WTC11 (cell line): ENCODE measurements at regions not wholly inside any gene's neighbourhood (a gene's known extent, or its start where the extent isn't known, plus 50 kb on each side); places are given as distances from the start of the nearest gene placed in this dataset.

Experiments
- ATAC-seq: fragments of 200-7000 bp; cut with Tn5 transposase; 2 replicates; pipeline ENCODE4 v1.10.0; 2021; ENCODE audit warnings: mild to moderate bottlenecking, moderate library complexity
- CTCF ChIA-PET: fragments of 300-600 bp; sonication (Branson Sonifier 250); formaldehyde crosslinking; loops from one replicate; lab custom pipeline; 2021; ENCODE audit warnings: antibody characterized with exemption; lab: Charles Lee
- POLR2A ChIA-PET: fragments of 350-600 bp; sonication (Branson Sonifier 250); formaldehyde crosslinking; loops from one replicate; lab custom pipeline; 2021; ENCODE audit warnings: antibody characterized with exemption; lab: Charles Lee
- DNase-seq: peaks from one replicate; pipeline ENCODE4 v3.0.0; 2021; ENCODE audit warnings: low spot score
- H3K27ac Mint-ChIP-seq: 2 replicates; pipeline ENCODE4 v1.8.0; 2021; ENCODE audit warnings: mixed read lengths
- H3K27me3 Mint-ChIP-seq: 2 replicates; pipeline ENCODE4 v1.8.0; 2021; ENCODE audit warnings: low read depth, mild to moderate bottlenecking, moderate library complexity, mixed read lengths
- H3K36me3 Mint-ChIP-seq: 2 replicates; pipeline ENCODE4 v1.8.0; 2021; ENCODE audit warnings: mixed read lengths
- H3K4me1 Mint-ChIP-seq: 2 replicates; pipeline ENCODE4 v1.8.0; 2022; ENCODE audit warnings: mixed read lengths
- H3K4me3 Mint-ChIP-seq: 2 replicates; pipeline ENCODE4 v1.8.0; 2021; ENCODE audit warnings: mild to moderate bottlenecking, moderate library complexity, mixed read lengths
- H3K9me3 Mint-ChIP-seq: 2 replicates; pipeline ENCODE4 v1.8.0; 2021; ENCODE audit warnings: mixed read lengths
- AR ChIP-seq: fragments of 250-450 bp; sonication (Bioruptor Pico); IDR thresholded peaks from 2 replicates; pipeline ENCODE4 v1.9.0; 2021; ENCODE audit warnings: mild to moderate bottlenecking
- ATF6 ChIP-seq: sonication (generic); formaldehyde crosslinking; IDR thresholded peaks from 2 replicates; pipeline ENCODE4 v1.8.1; 2023; ENCODE audit warnings: mild to moderate bottlenecking, missing genetic modification reagents
- CREM ChIP-seq: sonication (generic); formaldehyde crosslinking; IDR thresholded peaks from 2 replicates; pipeline ENCODE4 v1.8.1; 2022; ENCODE audit warnings: mild to moderate bottlenecking, missing genetic modification reagents, moderate library complexity
- EMX1 ChIP-seq: fragments of 250-450 bp; sonication (Bioruptor Pico); IDR thresholded peaks from 2 replicates; pipeline ENCODE4 v1.8.0; 2021; ENCODE audit warnings: mild to moderate bottlenecking
- ESRRA ChIP-seq: sonication (generic); formaldehyde crosslinking; IDR thresholded peaks from 2 replicates; pipeline ENCODE4 v1.8.1; 2022; ENCODE audit warnings: mild to moderate bottlenecking, missing genetic modification reagents, borderline replicate concordance
- FOXK1 ChIP-seq: sonication (generic); formaldehyde crosslinking; IDR thresholded peaks from 2 replicates; pipeline ENCODE4 v1.8.0; 2022; ENCODE audit warnings: mild to moderate bottlenecking, moderate library complexity, missing genetic modification reagents
- GTF2I ChIP-seq: fragments of 250-450 bp; sonication (Bioruptor Pico); conservative IDR thresholded peaks from 2 replicates; pipeline ENCODE4 v1.4.0; 2021; ENCODE audit warnings: mild to moderate bottlenecking
- IRF2 ChIP-seq: sonication (generic); formaldehyde crosslinking; IDR thresholded peaks from 2 replicates; pipeline ENCODE4 v1.8.0; 2022; ENCODE audit warnings: low read depth, missing genetic modification reagents, borderline replicate concordance
- JAZF1 ChIP-seq: fragments of 250-450 bp; sonication (Bioruptor Pico); IDR thresholded peaks from 2 replicates; pipeline ENCODE4 v1.9.0; 2021; ENCODE audit warnings: moderate library complexity, mild to moderate bottlenecking, inconsistent platforms
- JUN ChIP-seq: sonication (generic); formaldehyde crosslinking; IDR thresholded peaks from 2 replicates; pipeline ENCODE4 v1.8.0; 2023; ENCODE audit warnings: mild to moderate bottlenecking, missing genetic modification reagents
- KAT7 ChIP-seq: sonication (generic); formaldehyde crosslinking; IDR thresholded peaks from 2 replicates; pipeline ENCODE4 v1.8.1; 2023; ENCODE audit warnings: missing genetic modification reagents, mild to moderate bottlenecking, borderline replicate concordance
- MXD4 ChIP-seq: fragments of 250-450 bp; sonication (Bioruptor Pico); IDR thresholded peaks from 2 replicates; pipeline ENCODE4 v1.8.0; 2021; ENCODE audit warnings: mild to moderate bottlenecking, moderate library complexity, borderline replicate concordance
- RELA ChIP-seq: sonication (generic); formaldehyde crosslinking; IDR thresholded peaks from 2 replicates; pipeline ENCODE4 v1.8.1; 2022; ENCODE audit warnings: missing genetic modification reagents, mild to moderate bottlenecking, borderline replicate concordance
- RORB ChIP-seq: fragments of 250-450 bp; sonication (Bioruptor Pico); IDR thresholded peaks from 2 replicates; pipeline ENCODE4 v1.9.0; 2021; ENCODE audit warnings: mild to moderate bottlenecking
- USF1 ChIP-seq: sonication (generic); formaldehyde crosslinking; IDR thresholded peaks from 2 replicates; pipeline ENCODE4 v1.8.0; 2022; ENCODE audit warnings: mild to moderate bottlenecking, missing genetic modification reagents
- ZBTB43 ChIP-seq: sonication (generic); formaldehyde crosslinking; IDR thresholded peaks from 2 replicates; pipeline ENCODE4 v1.8.1; 2023; ENCODE audit warnings: mild to moderate bottlenecking, missing genetic modification reagents
- ZNF219 ChIP-seq: sonication (generic); formaldehyde crosslinking; IDR thresholded peaks from 2 replicates; pipeline ENCODE4 v1.8.0; 2023; ENCODE audit warnings: missing genetic modification reagents, mild to moderate bottlenecking, borderline replicate concordance
- ZNF281 ChIP-seq: sonication (generic); formaldehyde crosslinking; IDR thresholded peaks from 2 replicates; pipeline ENCODE4 v1.8.0; 2023; ENCODE audit warnings: mild to moderate bottlenecking, missing genetic modification reagents
- ZNF396 ChIP-seq: fragments of 250-450 bp; sonication (Bioruptor Pico); IDR thresholded peaks from 2 replicates; pipeline ENCODE4 v1.8.0; 2021; ENCODE audit warnings: mild to moderate bottlenecking, moderate library complexity, borderline replicate concordance
- ZNF512 ChIP-seq: sonication (generic); formaldehyde crosslinking; IDR thresholded peaks from 2 replicates; pipeline ENCODE4 v1.8.1; 2022; ENCODE audit warnings: missing genetic modification reagents, borderline replicate concordance

- no peak for TF ChIP-seq ZNF512 (CRISPR knock-in tag)
Measured at GRCh38 chr4:71872221-71872620, 88.3 kb upstream of the GC start (continued).

- CTCF ChIA-PET, result no interaction called here
- no peak for ATAC-seq
- POLR2A ChIA-PET, result no interaction called here
- peaks cover 52% of the 10 kb centered on the region for H3K9me3 Mint-ChIP-seq
- no peaks in the 10 kb centered on the region for H3K27me3 Mint-ChIP-seq
- H3K4me1 Mint-ChIP-seq, result peaks cover 4% of the 10 kb centered on the region
- H3K4me3 Mint-ChIP-seq, result no peak overlapping the region
- DNase-seq, result no peak
- H3K27ac Mint-ChIP-seq, result no peak overlapping the region
- H3K36me3 Mint-ChIP-seq, result peaks cover 34% of the 10 kb centered on the region
- TF ChIP-seq USF1 (CRISPR knock-in tag), result no peak
- TF ChIP-seq ZNF281 (CRISPR knock-in tag), result no peak
- no peak for TF ChIP-seq ATF6 (CRISPR knock-in tag)
- TF ChIP-seq ZNF512 (CRISPR knock-in tag), result no peak
- no peak for TF ChIP-seq JUN
- TF ChIP-seq JAZF1 (CRISPR knock-in tag), result no peak
- TF ChIP-seq RELA, result no peak
- TF ChIP-seq KAT7 (CRISPR knock-in tag), result no peak
- no peak for TF ChIP-seq CREM (CRISPR knock-in tag)
- TF ChIP-seq MXD4 (CRISPR knock-in tag), result no peak
- no peak for TF ChIP-seq AR (CRISPR knock-in tag)
- no peak for TF ChIP-seq ZNF396 (CRISPR knock-in tag)
- no peak for TF ChIP-seq ZBTB43 (CRISPR knock-in tag)
- no peak for TF ChIP-seq IRF2 (CRISPR knock-in tag)
- no peak for TF ChIP-seq GTF2I (CRISPR knock-in tag)
- no peak for TF ChIP-seq FOXK1 (CRISPR knock-in tag)
- TF ChIP-seq ESRRA (CRISPR knock-in tag), result no peak
- no peak for TF ChIP-seq EMX1
- no peak for TF ChIP-seq RORB (CRISPR knock-in tag)
- no peak for TF ChIP-seq ZNF219 (CRISPR knock-in tag)
Measured at GRCh38 chr4:71872767-71873415, 89.0 kb upstream of the GC start.
